Hepatocyte (in vitro differentiated cells): ENCODE measurements at regions not wholly inside any gene's neighbourhood (a gene's known extent, or its start where the extent isn't known, plus 50 kb on each side); places are given as distances from the start of the nearest gene placed in this dataset.

ENCODE experiments used
- CTCF ChIP-seq: fragments of 200-600 bp; sonication (generic); IDR thresholded peaks from 2 replicates; pipeline ENCODE4 v1.5.1; 2016; ENCODE audit warnings: antibody characterized with exemption, mild to moderate bottlenecking; ENCODE audit not compliant: poor library complexity
- EZH2phosphoT487 ChIP-seq: fragments of 200-600 bp; sonication (generic); IDR thresholded peaks from one replicate; pipeline ENCODE4 v1.6.1; 2018; ENCODE audit warnings: antibody characterized with exemption, mild to moderate bottlenecking, low read depth, moderate library complexity; ENCODE audit not compliant: unreplicated experiment, severe bottlenecking

DNA sequence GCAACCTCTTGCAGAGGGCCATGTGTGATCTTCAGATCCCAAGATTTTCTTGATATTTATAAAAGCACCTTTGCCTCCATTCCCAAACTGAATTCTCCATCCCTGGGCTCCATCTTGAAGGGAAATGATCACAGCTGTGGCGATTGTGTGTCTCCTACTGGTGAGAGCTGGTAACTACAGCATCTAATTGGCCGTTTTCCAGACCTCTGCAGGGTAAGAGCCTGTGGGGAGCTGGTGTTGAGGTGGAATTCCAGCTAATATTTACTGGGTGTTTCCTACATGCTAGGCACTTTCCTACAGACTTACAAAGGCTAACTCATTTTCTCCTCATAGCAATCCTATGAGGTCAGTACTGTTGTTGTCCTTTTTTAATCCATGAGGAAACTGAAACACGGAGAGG is 59.2 kb upstream of the FNDC1 start:
- TF ChIP-seq CTCF (peak; percentile 52), EZH2phosphoT487 (no peak)
